PC-3 (cell line): ENCODE measurements at regions not wholly inside any gene's neighbourhood (a gene's known extent, or its start where the extent isn't known, plus 50 kb on each side); places are given as distances from the start of the nearest gene placed in this dataset.
A peak's percentile ranks its signal among the peaks of the same experiment; 100 is the strongest.

Experiments
- ATAC-seq: fragments of 200-7000 bp; cut with Tn5 transposase; 2 replicates; pipeline ENCODE4 v1.9.1; 2020; ENCODE audit warnings: mild to moderate bottlenecking, moderate library complexity
- BruUV-seq: library from RNA; stranded (reverse); fragments of 400-500 nt; replicated peaks from 2 replicates; lab custom pipeline; 2021; lab: Mats Ljungman, UMichigan
- CTCF ChIA-PET: fragments of 300-600 bp; sonication (Branson Sonifier 250); formaldehyde crosslinking; loops from one replicate; lab custom pipeline; 2022; ENCODE audit warnings: antibody characterized with exemption; lab: Charles Lee
- POLR2A ChIA-PET: fragments of 300-600 bp; sonication (Branson Sonifier 250); formaldehyde crosslinking; loops from one replicate; lab custom pipeline; 2022; ENCODE audit warnings: antibody characterized with exemption; ENCODE audit not compliant: unreplicated experiment; lab: Charles Lee
- DNase-seq: peaks from one replicate; pipeline ENCODE4 v3.0.0-alpha.2; 2015
- H2AFZ ChIP-seq: fragments of 300-600 bp; sonication (generic); 2 replicates; pipeline ENCODE4 v1.6.0; 2016; ENCODE audit warnings: antibody characterized with exemption, low read length
- H3F3A ChIP-seq: fragments of 300-600 bp; sonication (generic); one replicate; pipeline ENCODE4 v1.6.0; 2017; ENCODE audit warnings: antibody characterized with exemption, low read length, control low read depth, mild to moderate bottlenecking; ENCODE audit not compliant: unreplicated experiment
- H3K27ac ChIP-seq: fragments of 300-600 bp; sonication (generic); 2 replicates; pipeline ENCODE4 v1.5.1; 2016; ENCODE audit warnings: mild to moderate bottlenecking, low read length
- H3K27me3 ChIP-seq: fragments of 300-600 bp; sonication (generic); 2 replicates; pipeline ENCODE4 v1.6.1; 2016; ENCODE audit warnings: low read length, mixed read lengths
- H3K36me3 ChIP-seq: fragments of 300-600 bp; sonication (generic); 2 replicates; pipeline ENCODE4 v1.6.1; 2016; ENCODE audit warnings: low read depth, mixed run types, low read length, mixed read lengths
- H3K4me1 ChIP-seq: fragments of 300-600 bp; sonication (generic); 2 replicates; pipeline ENCODE4 v1.5.1; 2016; ENCODE audit warnings: low read length; ENCODE audit not compliant: insufficient read depth
- H3K4me2 ChIP-seq: fragments of 300-600 bp; sonication (generic); 2 replicates; pipeline ENCODE4 v1.6.0; 2016; ENCODE audit warnings: low read length
- H3K4me3 ChIP-seq: fragments of 300-600 bp; sonication (generic); 2 replicates; pipeline ENCODE4 v1.5.1; 2016; ENCODE audit warnings: mild to moderate bottlenecking, low read length, mixed read lengths
- H3K79me2 ChIP-seq: fragments of 300-600 bp; sonication (generic); 2 replicates; pipeline ENCODE4 v1.6.1; 2017; ENCODE audit warnings: low read length, mixed read lengths
- H3K9ac ChIP-seq: fragments of 300-600 bp; sonication (generic); 2 replicates; pipeline ENCODE4 v1.6.0; 2016; ENCODE audit warnings: mild to moderate bottlenecking, low read length
- H3K9me2 ChIP-seq: fragments of 300-600 bp; sonication (generic); replicated peaks from 2 replicates; pipeline ENCODE4 v1.6.1; 2016; ENCODE audit warnings: mixed run types, low read length, mixed read lengths
- H3K9me3 ChIP-seq: fragments of 300-600 bp; sonication (generic); 2 replicates; pipeline ENCODE4 v1.6.1; 2016; ENCODE audit warnings: low read length, mixed read lengths
- H4K20me1 ChIP-seq: fragments of 300-600 bp; sonication (generic); 2 replicates; pipeline ENCODE4 v1.6.1; 2016; ENCODE audit warnings: low read length, mixed read lengths
- EZH2 ChIP-seq: fragments of 300-600 bp; sonication (generic); IDR thresholded peaks from one replicate; pipeline ENCODE4 v1.6.1; 2017; ENCODE audit warnings: antibody characterized with exemption, mild to moderate bottlenecking, low read length; ENCODE audit not compliant: unreplicated experiment
- EZH2phosphoT487 ChIP-seq: fragments of 300-600 bp; sonication (generic); IDR thresholded peaks from 2 replicates; pipeline ENCODE4 v1.6.1; 2018; ENCODE audit warnings: mild to moderate bottlenecking, antibody characterized with exemption, low read length, borderline replicate concordance
- intact Hi-C: fragments of 100-400 bp; cut with micrococcal nuclease; formaldehyde crosslinking; loops from 2 replicates; pipeline ENCODE4 v1.9.0; 2023
- TF ChIP-seq, protein P1 (sequence below): fragments of 300-600 bp; sonication (generic); conservative IDR thresholded peaks from 2 replicates; pipeline ENCODE4 v1.5.1; 2017; ENCODE audit warnings: antibody characterized with exemption, low read depth, mild to moderate bottlenecking, low read length

GRCh38 chr18:10296491-10296890 lies 157.9 kb upstream of the APCDD1 start:
- Histone ChIP-seq H3K9me3 (no peaks in the 10 kb centered on the region), H3K27ac (no peak overlapping the region), H3K4me3 (no peak overlapping the region), H3K4me2 (no peak overlapping the region), H3K27me3 (peaks cover 52% of the 10 kb centered on the region), H2AFZ (no peak overlapping the region), H3K79me2 (no peaks in the 10 kb centered on the region), H3K9me2 (no peaks in the 10 kb centered on the region), H3K4me1 (no peaks in the 10 kb centered on the region), H3K36me3 (no peaks in the 10 kb centered on the region), H3K9ac (no peak overlapping the region), H3F3A (no peaks in the 10 kb centered on the region), H4K20me1 (no peaks in the 10 kb centered on the region)
- CTCF ChIA-PET, result no interaction called here
- TF ChIP-seq, protein P1, sequence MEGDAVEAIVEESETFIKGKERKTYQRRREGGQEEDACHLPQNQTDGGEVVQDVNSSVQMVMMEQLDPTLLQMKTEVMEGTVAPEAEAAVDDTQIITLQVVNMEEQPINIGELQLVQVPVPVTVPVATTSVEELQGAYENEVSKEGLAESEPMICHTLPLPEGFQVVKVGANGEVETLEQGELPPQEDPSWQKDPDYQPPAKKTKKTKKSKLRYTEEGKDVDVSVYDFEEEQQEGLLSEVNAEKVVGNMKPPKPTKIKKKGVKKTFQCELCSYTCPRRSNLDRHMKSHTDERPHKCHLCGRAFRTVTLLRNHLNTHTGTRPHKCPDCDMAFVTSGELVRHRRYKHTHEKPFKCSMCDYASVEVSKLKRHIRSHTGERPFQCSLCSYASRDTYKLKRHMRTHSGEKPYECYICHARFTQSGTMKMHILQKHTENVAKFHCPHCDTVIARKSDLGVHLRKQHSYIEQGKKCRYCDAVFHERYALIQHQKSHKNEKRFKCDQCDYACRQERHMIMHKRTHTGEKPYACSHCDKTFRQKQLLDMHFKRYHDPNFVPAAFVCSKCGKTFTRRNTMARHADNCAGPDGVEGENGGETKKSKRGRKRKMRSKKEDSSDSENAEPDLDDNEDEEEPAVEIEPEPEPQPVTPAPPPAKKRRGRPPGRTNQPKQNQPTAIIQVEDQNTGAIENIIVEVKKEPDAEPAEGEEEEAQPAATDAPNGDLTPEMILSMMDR, result no peak
- no peak for TF ChIP-seq EZH2phosphoT487
- no peak for TF ChIP-seq EZH2
- DNase-seq (peak; percentile 25), ATAC-seq (no peak)
- intact Hi-C loops, result no loop called here
- no TSS peak for BruUV-seq
- POLR2A ChIA-PET, result no interaction called here

- H3K36me3 ChIP-seq, result no peaks in the 10 kb centered on the region
- ATAC-seq, result no peak
- H3K27me3 ChIP-seq, result peaks cover 48% of the 10 kb centered on the region
- H3K4me2 ChIP-seq, result no peak overlapping the region
- ChIA-PET POLR2A (no interaction called here), CTCF (no interaction called here)
- no peak overlapping the region for H2AFZ ChIP-seq
- no peaks in the 10 kb centered on the region for H3K4me1 ChIP-seq
- intact Hi-C loops, result no loop called here
- no peak overlapping the region for H3K4me3 ChIP-seq
- no peaks in the 10 kb centered on the region for H4K20me1 ChIP-seq
- no peaks in the 10 kb centered on the region for H3K79me2 ChIP-seq
- no peaks in the 10 kb centered on the region for H3F3A ChIP-seq
- no peaks in the 10 kb centered on the region for H3K9me2 ChIP-seq
- TF ChIP-seq EZH2 (no peak), EZH2phosphoT487 (no peak)
- TF ChIP-seq, protein P1, result no peak
- DNase-seq, result no peak
- no peaks in the 10 kb centered on the region for H3K9me3 ChIP-seq
- BruUV-seq, result no TSS peak
- no peak overlapping the region for H3K9ac ChIP-seq
- H3K27ac ChIP-seq, result no peak overlapping the region
These were observed 157.3 kb upstream of the APCDD1 start for GRCh38 chr18:10297086-10297485.

- H4K20me1 ChIP-seq, result no peaks in the 10 kb centered on the region
- intact Hi-C loops, result no loop called here
- ChIA-PET CTCF (no interaction called here), POLR2A (no interaction called here)
- H3K4me1 ChIP-seq, result no peaks in the 10 kb centered on the region
- no peaks in the 10 kb centered on the region for H3K9me2 ChIP-seq
- no peak overlapping the region for H2AFZ ChIP-seq
- DNase-seq (no peak), ATAC-seq (no peak)
- H3F3A ChIP-seq, result no peaks in the 10 kb centered on the region
- H3K9me3 ChIP-seq, result no peaks in the 10 kb centered on the region
- no peaks in the 10 kb centered on the region for H3K36me3 ChIP-seq
- H3K27me3 ChIP-seq, result peaks cover 38% of the 10 kb centered on the region
- no peak overlapping the region for H3K9ac ChIP-seq
- H3K4me2 ChIP-seq, result no peak overlapping the region
- BruUV-seq, result no TSS peak
- TF ChIP-seq EZH2phosphoT487 (no peak), EZH2 (no peak)
- TF ChIP-seq, protein P1, result no peak
- H3K27ac ChIP-seq, result no peak overlapping the region
- H3K4me3 ChIP-seq, result no peak overlapping the region
- H3K79me2 ChIP-seq, result no peaks in the 10 kb centered on the region
These were observed 156.1 kb upstream of the APCDD1 start for GRCh38 chr18:10298346-10298745.
